Activated T-cell treated with anti-CD3 and anti-CD28 coated beads, Interleukin-2, amount 50 U/mL, for 4 hours (primary cell): ENCODE measurements at regions not wholly inside any gene's neighbourhood (a gene's known extent, or its start where the extent isn't known, plus 50 kb on each side); places are given as distances from the start of the nearest gene placed in this dataset.

ENCODE experiments used
- ATAC-seq, 2 donors: fragments of 200-7000 bp; cut with Tn5 transposase; one replicate each; pipeline ENCODE4 v1.10.0; 2021
- DNase-seq: peaks from one replicate; pipeline ENCODE4 v3.0.0-alpha.2; 2020
- H3K27me3 Mint-ChIP-seq: one replicate; pipeline ENCODE4 v1.8.0; 2021; ENCODE audit warnings: low read depth, mixed read lengths
- H3K36me3 Mint-ChIP-seq: one replicate; pipeline ENCODE4 v1.8.0; 2022; ENCODE audit warnings: mixed read lengths; ENCODE audit not compliant: insufficient read depth
- H3K4me1 Mint-ChIP-seq: one replicate; pipeline ENCODE4 v1.8.0; 2021; ENCODE audit warnings: low read depth, mixed read lengths
- H3K4me3 Mint-ChIP-seq: one replicate; pipeline ENCODE4 v1.8.0; 2021; ENCODE audit warnings: mild to moderate bottlenecking, moderate library complexity, mixed read lengths
- H3K9me3 Mint-ChIP-seq: one replicate; pipeline ENCODE4 v1.8.0; 2021; ENCODE audit warnings: mixed read lengths

GRCh38 chr10:78844960-78845607 is 223.7 kb upstream of the ZMIZ1 start:
- no peaks in the 10 kb centered on the region for H3K27me3 Mint-ChIP-seq
- H3K4me3 Mint-ChIP-seq: no peak overlapping the region
- H3K4me1 Mint-ChIP-seq: no peaks in the 10 kb centered on the region
- no peak for ATAC-seq
- no peaks in the 10 kb centered on the region for H3K36me3 Mint-ChIP-seq
- DNase-seq: no peak
- peaks cover 6% of the 10 kb centered on the region for H3K9me3 Mint-ChIP-seq

- Mint-ChIP-seq H3K4me1 (no peaks in the 10 kb centered on the region), H3K4me3 (no peak overlapping the region), H3K9me3 (peaks cover 6% of the 10 kb centered on the region), H3K27me3 (no peaks in the 10 kb centered on the region), H3K36me3 (no peaks in the 10 kb centered on the region)
- DNase-seq (no peak), ATAC-seq (no peak)
Measured at GRCh38 chr10:78846071-78846470, 222.7 kb upstream of the ZMIZ1 start.

DNA sequence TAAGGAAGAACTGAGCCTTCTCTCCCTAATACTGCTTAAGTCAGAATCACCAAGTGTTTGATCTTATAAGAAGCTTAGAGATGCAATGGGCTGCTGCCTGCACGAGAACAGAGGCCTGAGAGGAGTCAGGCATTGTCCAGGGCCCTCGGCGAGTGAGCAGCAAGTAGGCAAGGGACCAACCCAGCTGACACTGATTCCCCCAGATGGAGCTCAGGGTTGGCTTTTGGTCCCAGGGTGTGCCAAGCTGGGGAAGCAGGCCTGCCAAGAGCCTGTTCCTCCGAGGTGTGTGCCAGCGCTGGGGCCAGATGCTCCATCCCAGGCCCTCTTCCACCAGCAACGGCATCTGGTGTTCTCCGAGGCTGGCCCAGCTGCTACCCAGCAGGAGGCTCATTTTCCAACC is 222.0 kb upstream of the ZMIZ1 start:
- no peak for DNase-seq
- no peak for ATAC-seq
- no peaks in the 10 kb centered on the region for H3K4me1 Mint-ChIP-seq
- H3K27me3 Mint-ChIP-seq: no peaks in the 10 kb centered on the region
- H3K4me3 Mint-ChIP-seq: no peak overlapping the region
- peaks cover 6% of the 10 kb centered on the region for H3K9me3 Mint-ChIP-seq
- no peaks in the 10 kb centered on the region for H3K36me3 Mint-ChIP-seq

- H3K36me3 Mint-ChIP-seq: no peaks in the 10 kb centered on the region
Measured at GRCh38 chr10:78847485-78847884, 221.3 kb upstream of the ZMIZ1 start.

DNA sequence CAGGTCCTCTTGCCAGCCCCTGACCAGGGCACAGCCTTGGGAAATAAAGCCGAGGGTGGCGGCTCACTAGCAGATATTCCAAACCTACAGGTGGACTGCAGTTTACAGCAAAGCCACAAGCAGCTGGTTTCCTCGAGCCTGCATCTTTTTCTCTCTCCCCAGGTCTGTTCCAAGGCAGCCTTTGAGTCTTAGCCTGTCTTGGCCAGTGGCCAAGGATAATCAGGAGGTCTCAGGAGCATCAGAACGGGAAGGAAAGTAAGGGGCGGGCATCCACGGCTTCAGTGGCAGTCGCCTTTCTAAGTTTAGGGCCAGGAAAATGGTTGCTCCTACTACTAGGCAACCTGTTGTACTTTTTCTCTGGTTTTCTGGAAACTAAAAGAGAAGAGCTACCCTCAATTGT is 219.7 kb upstream of the ZMIZ1 start:
- no peak for DNase-seq
- no peaks in the 10 kb centered on the region for H3K9me3 Mint-ChIP-seq
- no peaks in the 10 kb centered on the region for H3K4me1 Mint-ChIP-seq
- no peaks in the 10 kb centered on the region for H3K36me3 Mint-ChIP-seq
- H3K27me3 Mint-ChIP-seq: no peaks in the 10 kb centered on the region
- no peak for ATAC-seq
- no peak overlapping the region for H3K4me3 Mint-ChIP-seq

More at GRCh38 chr10:78847485-78847884, 221.3 kb upstream of the ZMIZ1 start:
- ATAC-seq: no peak
- H3K9me3 Mint-ChIP-seq: peaks cover 6% of the 10 kb centered on the region
- no peak for DNase-seq
- no peaks in the 10 kb centered on the region for H3K4me1 Mint-ChIP-seq
- no peaks in the 10 kb centered on the region for H3K27me3 Mint-ChIP-seq
- H3K4me3 Mint-ChIP-seq: no peak overlapping the region

- Mint-ChIP-seq H3K4me1 (no peaks in the 10 kb centered on the region), H3K4me3 (no peak overlapping the region), H3K36me3 (no peaks in the 10 kb centered on the region), H3K27me3 (no peaks in the 10 kb centered on the region), H3K9me3 (no peaks in the 10 kb centered on the region)
- DNase-seq (no peak), ATAC-seq (no peak)
Measured at GRCh38 chr10:78849731-78850130, 219.0 kb upstream of the ZMIZ1 start.

- no peaks in the 10 kb centered on the region for H3K27me3 Mint-ChIP-seq
- no peaks in the 10 kb centered on the region for H3K4me1 Mint-ChIP-seq
- no peaks in the 10 kb centered on the region for H3K36me3 Mint-ChIP-seq
- H3K9me3 Mint-ChIP-seq: no peaks in the 10 kb centered on the region
- H3K4me3 Mint-ChIP-seq: no peak overlapping the region
- ATAC-seq: no peak
- no peak for DNase-seq
Measured at GRCh38 chr10:78850644-78851435, 217.9 kb upstream of the ZMIZ1 start.

- H3K27me3 Mint-ChIP-seq: no peaks in the 10 kb centered on the region
- no peaks in the 10 kb centered on the region for H3K4me1 Mint-ChIP-seq
- DNase-seq: no peak
- ATAC-seq: no peak
- H3K4me3 Mint-ChIP-seq: no peak overlapping the region
- H3K36me3 Mint-ChIP-seq: no peaks in the 10 kb centered on the region
- no peaks in the 10 kb centered on the region for H3K9me3 Mint-ChIP-seq
Measured at GRCh38 chr10:78851647-78852046, 217.1 kb upstream of the ZMIZ1 start.

GRCh38 chr10:78852466-78853240 is 216.1 kb upstream of the ZMIZ1 start:
- Mint-ChIP-seq H3K36me3 (no peaks in the 10 kb centered on the region), H3K4me1 (no peaks in the 10 kb centered on the region), H3K27me3 (no peaks in the 10 kb centered on the region), H3K9me3 (no peaks in the 10 kb centered on the region), H3K4me3 (no peak overlapping the region)
- no peak for ATAC-seq
- DNase-seq: no peak

- Mint-ChIP-seq H3K36me3 (no peaks in the 10 kb centered on the region), H3K9me3 (no peaks in the 10 kb centered on the region), H3K27me3 (no peaks in the 10 kb centered on the region), H3K4me3 (no peak overlapping the region), H3K4me1 (no peaks in the 10 kb centered on the region)
- no peak for ATAC-seq
- no peak for DNase-seq
Measured at GRCh38 chr10:78853864-78854263, 214.9 kb upstream of the ZMIZ1 start.

- no peaks in the 10 kb centered on the region for H3K36me3 Mint-ChIP-seq
- H3K4me1 Mint-ChIP-seq: no peaks in the 10 kb centered on the region
- no peaks in the 10 kb centered on the region for H3K27me3 Mint-ChIP-seq
- DNase-seq (no peak), ATAC-seq (no peak)
- H3K4me3 Mint-ChIP-seq: no peak overlapping the region
- H3K9me3 Mint-ChIP-seq: no peaks in the 10 kb centered on the region
Measured at GRCh38 chr10:78856421-78856820, 212.3 kb upstream of the ZMIZ1 start.

- Mint-ChIP-seq H3K36me3 (no peaks in the 10 kb centered on the region), H3K9me3 (no peaks in the 10 kb centered on the region), H3K4me1 (no peaks in the 10 kb centered on the region), H3K27me3 (no peaks in the 10 kb centered on the region), H3K4me3 (no peak overlapping the region)
- DNase-seq (no peak), ATAC-seq (no peak)
Measured at GRCh38 chr10:78857193-78857592, 211.6 kb upstream of the ZMIZ1 start.

DNA sequence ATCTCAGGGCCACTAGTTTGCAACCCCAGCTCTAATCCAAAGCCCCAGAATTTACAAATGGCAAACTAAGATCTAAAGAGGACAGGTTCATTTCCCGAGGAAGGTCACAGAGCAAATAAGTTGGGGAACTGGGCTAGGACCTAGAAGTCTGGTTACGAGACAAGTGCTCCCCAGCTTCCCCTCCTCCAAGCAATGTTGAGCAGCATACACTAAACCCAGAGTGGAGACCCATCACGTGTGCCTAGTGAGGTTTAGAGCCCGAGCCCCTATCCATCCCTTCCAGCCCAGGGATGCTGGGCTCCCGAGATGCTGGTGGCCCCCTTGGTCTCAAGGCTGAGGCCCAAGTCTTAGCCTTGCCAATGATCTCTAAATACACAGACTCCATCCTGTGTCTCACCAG is 209.5 kb upstream of the ZMIZ1 start:
- no peaks in the 10 kb centered on the region for H3K36me3 Mint-ChIP-seq
- no peak for ATAC-seq
- DNase-seq: no peak
- no peak overlapping the region for H3K4me3 Mint-ChIP-seq
- H3K27me3 Mint-ChIP-seq: peaks cover 4% of the 10 kb centered on the region
- H3K4me1 Mint-ChIP-seq: no peaks in the 10 kb centered on the region
- H3K9me3 Mint-ChIP-seq: no peaks in the 10 kb centered on the region

- DNase-seq (no peak), ATAC-seq (no peak)
- Mint-ChIP-seq H3K27me3 (peaks cover 4% of the 10 kb centered on the region), H3K4me3 (no peak overlapping the region), H3K4me1 (no peaks in the 10 kb centered on the region), H3K36me3 (no peaks in the 10 kb centered on the region), H3K9me3 (no peaks in the 10 kb centered on the region)
Measured at GRCh38 chr10:78859769-78860168, 209.0 kb upstream of the ZMIZ1 start.
